ENCODE measurements at regions not wholly inside any gene's neighbourhood (a gene's known extent, or its start where the extent isn't known, plus 50 kb on each side); places are given as distances from the start of the nearest gene placed in this dataset.

GRCh38 chr7:118452128-118452527, 227.6 kb downstream of the ANKRD7 start:
- H3K36me3 Mint-ChIP-seq (ENCODE audit: low read depth), result no peaks in the 10 kb centered on the region

GRCh38 chr7:118467381-118467780, 242.9 kb downstream of the ANKRD7 start:
- Mint-ChIP-seq H3K4me1 (ENCODE audit: low read depth) (no peaks in the 10 kb centered on the region), H3K27me3 (no peaks in the 10 kb centered on the region), H3K4me3 (no peak overlapping the region), H3K27ac (no peak overlapping the region), H3K36me3 (ENCODE audit: low read depth) (no peaks in the 10 kb centered on the region), H3K9me3 (no peaks in the 10 kb centered on the region)
- intact Hi-C loops (cut with micrococcal nuclease), result no loop called here

More at GRCh38 chr7:118452128-118452527, 227.6 kb downstream of the ANKRD7 start:
- H3K4me1 Mint-ChIP-seq (ENCODE audit: low read depth), result no peaks in the 10 kb centered on the region
- no peak overlapping the region for H3K27ac Mint-ChIP-seq
- intact Hi-C loops (cut with micrococcal nuclease), result no loop called here
- H3K4me3 Mint-ChIP-seq, result no peak overlapping the region
- no peaks in the 10 kb centered on the region for H3K27me3 Mint-ChIP-seq
- no peaks in the 10 kb centered on the region for H3K9me3 Mint-ChIP-seq

DNA sequence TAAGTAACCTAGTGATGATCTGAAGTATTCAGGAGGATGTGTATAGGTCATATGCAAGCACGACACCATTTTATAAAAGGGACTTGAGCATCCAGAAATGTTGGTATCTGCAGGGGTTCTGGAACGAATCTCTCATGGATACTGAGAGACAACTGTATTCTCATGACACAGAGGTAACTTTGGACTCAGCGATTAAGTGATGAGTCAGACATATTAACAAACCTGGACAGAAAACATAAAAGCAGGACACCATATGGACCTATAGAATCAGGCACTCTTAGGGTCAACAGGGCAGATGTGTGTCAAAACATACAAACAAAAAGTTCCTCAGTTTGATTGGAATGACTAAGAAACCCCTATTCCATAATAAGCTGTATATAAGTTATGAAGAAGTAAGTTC, 248.1 kb downstream of the ANKRD7 start:
- H3K27ac Mint-ChIP-seq, result no peak overlapping the region
- H3K27me3 Mint-ChIP-seq, result no peaks in the 10 kb centered on the region
- intact Hi-C loops (cut with micrococcal nuclease), result no loop called here
- no peaks in the 10 kb centered on the region for H3K4me1 Mint-ChIP-seq (ENCODE audit: low read depth)
- no peaks in the 10 kb centered on the region for H3K9me3 Mint-ChIP-seq
- no peak overlapping the region for H3K4me3 Mint-ChIP-seq
- no peaks in the 10 kb centered on the region for H3K36me3 Mint-ChIP-seq (ENCODE audit: low read depth)

DNA sequence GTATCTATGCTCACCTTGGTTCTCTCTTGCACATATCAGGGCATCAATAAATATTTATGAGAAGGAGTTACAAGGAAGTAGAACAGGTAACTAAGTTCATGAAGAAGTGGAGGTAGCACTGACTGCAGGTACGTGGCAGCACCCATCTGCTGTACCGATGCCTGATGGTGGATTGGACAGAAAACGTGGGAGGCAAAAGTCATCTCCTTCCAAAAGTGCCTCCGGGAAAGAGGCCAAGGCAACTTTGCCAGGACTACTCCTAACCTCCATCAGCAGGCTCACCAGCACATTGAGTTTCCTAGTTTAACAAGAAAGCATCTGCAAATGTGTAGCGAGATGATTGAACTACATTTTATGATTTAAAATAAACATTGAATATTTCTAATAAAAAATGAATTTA, 248.8 kb downstream of the ANKRD7 start:
- intact Hi-C loops (cut with micrococcal nuclease), result no loop called here
- Mint-ChIP-seq H3K4me3 (no peak overlapping the region), H3K27ac (no peak overlapping the region), H3K4me1 (ENCODE audit: low read depth) (no peaks in the 10 kb centered on the region), H3K27me3 (no peaks in the 10 kb centered on the region), H3K9me3 (no peaks in the 10 kb centered on the region), H3K36me3 (ENCODE audit: low read depth) (no peaks in the 10 kb centered on the region)

DNA sequence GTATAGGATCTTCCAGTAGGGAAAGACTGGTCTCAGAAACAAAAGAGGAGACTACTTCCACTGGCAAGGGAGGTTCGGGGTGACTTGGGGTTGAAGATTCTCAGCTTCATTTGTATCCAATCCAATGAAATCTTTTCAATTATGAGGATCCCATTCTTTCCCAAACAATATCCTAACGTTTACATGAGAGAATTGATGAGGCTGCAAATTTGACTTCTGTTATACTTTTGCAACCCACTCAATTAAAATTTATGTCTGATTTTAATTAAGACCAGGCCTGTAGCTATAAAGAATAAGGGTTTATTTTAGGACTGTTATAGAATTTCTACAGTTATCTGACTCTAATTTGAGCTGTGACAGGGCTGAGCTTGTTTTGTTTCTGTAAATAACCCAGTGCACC, 251.5 kb downstream of the ANKRD7 start:
- intact Hi-C loops (cut with micrococcal nuclease), result no loop called here
- Mint-ChIP-seq H3K27me3 (no peaks in the 10 kb centered on the region), H3K4me1 (ENCODE audit: low read depth) (no peaks in the 10 kb centered on the region), H3K4me3 (no peak overlapping the region), H3K27ac (no peak overlapping the region), H3K9me3 (no peaks in the 10 kb centered on the region), H3K36me3 (ENCODE audit: low read depth) (no peaks in the 10 kb centered on the region)

DNA sequence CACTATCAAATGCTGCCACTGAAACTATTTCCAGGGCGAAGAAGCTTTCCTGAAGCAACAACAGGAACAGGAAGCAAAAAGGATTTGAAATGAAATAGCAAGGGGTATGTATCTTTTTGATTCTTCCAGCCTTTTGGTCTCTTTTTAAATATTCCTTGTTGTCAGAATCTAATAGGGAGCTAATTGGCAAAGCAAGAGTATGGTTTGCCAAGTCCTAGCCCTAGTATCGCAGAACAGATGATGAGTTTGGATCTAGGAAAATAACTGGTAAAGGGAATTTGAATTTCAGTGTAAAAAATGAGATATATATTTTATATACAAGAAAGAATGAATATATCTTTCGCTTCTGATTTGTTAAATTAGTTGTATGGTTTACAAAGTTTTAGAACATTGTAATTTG, 252.5 kb downstream of the ANKRD7 start:
- H3K4me1 Mint-ChIP-seq (ENCODE audit: low read depth), result no peaks in the 10 kb centered on the region
- intact Hi-C loops (cut with micrococcal nuclease), result no loop called here

GRCh38 chr7:118478236-118478635, 253.7 kb downstream of the ANKRD7 start:
- Mint-ChIP-seq H3K4me1 (ENCODE audit: low read depth) (no peaks in the 10 kb centered on the region), H3K27ac (no peak overlapping the region), H3K36me3 (ENCODE audit: low read depth) (no peaks in the 10 kb centered on the region), H3K4me3 (no peak overlapping the region), H3K27me3 (no peaks in the 10 kb centered on the region), H3K9me3 (peaks cover 12% of the 10 kb centered on the region)
- intact Hi-C loops (cut with micrococcal nuclease), result no loop called here

More for the DNA sequence above, 252.5 kb downstream of the ANKRD7 start:
- Mint-ChIP-seq H3K27me3 (no peaks in the 10 kb centered on the region), H3K36me3 (ENCODE audit: low read depth) (no peaks in the 10 kb centered on the region), H3K27ac (no peak overlapping the region), H3K4me3 (no peak overlapping the region), H3K9me3 (peaks cover 3% of the 10 kb centered on the region)

GRCh38 chr7:118478931-118479330, 254.4 kb downstream of the ANKRD7 start:
- intact Hi-C loops (cut with micrococcal nuclease), result no loop called here
- H3K27ac Mint-ChIP-seq, result no peak overlapping the region
- no peaks in the 10 kb centered on the region for H3K4me1 Mint-ChIP-seq (ENCODE audit: low read depth)
- H3K4me3 Mint-ChIP-seq, result no peak overlapping the region
- peaks cover 12% of the 10 kb centered on the region for H3K9me3 Mint-ChIP-seq
- H3K27me3 Mint-ChIP-seq, result no peaks in the 10 kb centered on the region
- H3K36me3 Mint-ChIP-seq (ENCODE audit: low read depth), result no peaks in the 10 kb centered on the region

GRCh38 chr7:118492466-118492865, 268.0 kb downstream of the ANKRD7 start:
- H3K36me3 Mint-ChIP-seq (ENCODE audit: low read depth), result no peaks in the 10 kb centered on the region
- intact Hi-C loops (cut with micrococcal nuclease), result no loop called here
- no peaks in the 10 kb centered on the region for H3K4me1 Mint-ChIP-seq (ENCODE audit: low read depth)
- H3K27me3 Mint-ChIP-seq, result no peaks in the 10 kb centered on the region
- H3K4me3 Mint-ChIP-seq, result no peak overlapping the region
- no peak overlapping the region for H3K27ac Mint-ChIP-seq
- no peaks in the 10 kb centered on the region for H3K9me3 Mint-ChIP-seq

DNA sequence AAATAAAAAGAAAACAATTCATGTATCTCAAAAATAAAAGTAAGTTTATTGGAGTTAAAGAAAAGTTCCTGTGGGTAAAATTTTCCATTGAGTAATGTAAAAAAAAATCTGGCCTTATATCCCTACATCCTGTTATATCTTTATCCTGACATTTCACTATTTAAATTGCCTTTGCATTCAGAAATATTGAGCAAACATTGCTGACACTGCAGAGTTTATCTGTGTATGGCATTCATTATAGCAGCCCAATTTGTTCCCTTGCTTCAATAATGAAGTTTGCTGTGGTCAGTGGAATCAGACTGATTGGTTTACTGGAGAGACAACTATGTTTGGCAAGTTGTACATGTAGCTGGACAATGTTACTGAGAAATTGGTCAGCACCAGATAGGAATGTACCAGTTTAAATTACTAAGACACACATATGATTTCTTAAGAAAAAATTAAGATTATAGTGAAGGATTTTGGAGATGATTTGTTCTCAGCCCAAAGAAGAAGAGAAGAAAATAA, 271.7 kb downstream of the ANKRD7 start:
- H3K36me3 Mint-ChIP-seq (ENCODE audit: low read depth), result no peaks in the 10 kb centered on the region
- H3K4me3 Mint-ChIP-seq, result no peak overlapping the region
- no peak overlapping the region for H3K27ac Mint-ChIP-seq
- intact Hi-C loops (cut with micrococcal nuclease), result no loop called here
- H3K27me3 Mint-ChIP-seq, result no peaks in the 10 kb centered on the region
- no peaks in the 10 kb centered on the region for H3K9me3 Mint-ChIP-seq
- H3K4me1 Mint-ChIP-seq (ENCODE audit: low read depth), result no peaks in the 10 kb centered on the region

DNA sequence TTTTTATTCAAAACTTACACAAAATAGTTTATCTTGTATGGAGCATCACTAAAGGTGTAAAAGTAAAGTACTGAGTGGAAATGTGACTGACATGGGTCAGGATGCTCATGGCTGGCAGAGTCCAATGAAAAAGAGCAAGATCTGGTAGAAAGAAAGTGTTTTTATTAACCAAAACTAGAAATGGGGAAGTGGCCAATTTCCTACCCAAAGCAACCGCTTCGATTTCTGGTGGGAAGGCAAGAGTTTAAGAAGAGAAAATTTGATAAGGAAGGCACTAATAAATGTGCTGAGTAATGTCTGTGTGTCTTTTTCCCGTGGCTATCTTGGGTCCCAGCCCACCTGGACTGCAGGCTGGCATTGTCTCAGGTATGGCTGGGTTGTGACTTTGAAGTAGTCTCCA, 277.7 kb downstream of the ANKRD7 start:
- no peak overlapping the region for H3K27ac Mint-ChIP-seq
- H3K4me1 Mint-ChIP-seq (ENCODE audit: low read depth), result no peaks in the 10 kb centered on the region
- no peaks in the 10 kb centered on the region for H3K36me3 Mint-ChIP-seq (ENCODE audit: low read depth)
- H3K4me3 Mint-ChIP-seq, result no peak overlapping the region
- H3K9me3 Mint-ChIP-seq, result no peaks in the 10 kb centered on the region
- intact Hi-C loops (cut with micrococcal nuclease), result no loop called here
- no peaks in the 10 kb centered on the region for H3K27me3 Mint-ChIP-seq

DNA sequence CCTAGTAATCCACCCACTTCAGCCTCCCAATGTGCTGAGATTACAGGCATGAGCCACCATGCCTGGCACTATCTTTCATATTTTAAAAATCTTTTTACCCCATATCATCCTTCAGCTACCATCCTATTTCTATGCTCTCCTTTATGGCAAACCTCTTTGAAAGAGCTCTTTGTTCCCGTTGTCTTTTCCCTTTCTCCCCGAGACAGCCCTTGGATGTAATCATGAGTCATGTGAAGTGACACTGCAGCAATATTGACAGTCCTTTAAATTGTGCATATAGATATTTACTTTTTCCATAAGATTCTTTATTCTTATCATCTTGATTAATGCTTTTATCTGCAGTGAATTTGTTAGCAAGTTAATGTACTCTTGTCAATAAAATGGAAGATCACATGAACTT, 286.6 kb downstream of the ANKRD7 start:
- Mint-ChIP-seq H3K27me3 (no peaks in the 10 kb centered on the region), H3K36me3 (ENCODE audit: low read depth) (no peaks in the 10 kb centered on the region), H3K9me3 (no peaks in the 10 kb centered on the region), H3K4me3 (no peak overlapping the region), H3K27ac (no peak overlapping the region), H3K4me1 (ENCODE audit: low read depth) (no peaks in the 10 kb centered on the region)
- intact Hi-C loops (cut with micrococcal nuclease), result no loop called here

DNA sequence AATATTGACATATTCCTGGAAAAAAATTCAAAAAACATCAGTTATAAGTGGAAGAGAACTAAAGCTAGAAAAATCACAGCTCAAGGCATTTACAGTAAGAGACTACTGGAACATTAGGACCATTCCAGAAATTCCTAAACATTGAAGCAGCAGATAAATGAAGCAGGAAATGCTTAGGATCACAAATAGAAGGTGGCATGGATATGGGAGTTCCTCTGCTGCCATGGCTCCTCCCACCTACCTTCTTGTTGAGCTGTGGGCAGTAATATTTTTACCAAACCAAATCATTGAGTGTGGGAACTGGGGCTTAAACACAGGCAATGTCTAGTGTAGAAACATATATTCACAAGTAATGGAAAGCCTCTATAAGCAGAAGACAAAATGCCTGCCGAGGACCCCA, 292.8 kb downstream of the ANKRD7 start:
- Mint-ChIP-seq H3K4me1 (ENCODE audit: low read depth) (no peaks in the 10 kb centered on the region), H3K27ac (no peak overlapping the region), H3K36me3 (ENCODE audit: low read depth) (no peaks in the 10 kb centered on the region), H3K9me3 (no peaks in the 10 kb centered on the region), H3K27me3 (no peaks in the 10 kb centered on the region), H3K4me3 (no peak overlapping the region)
- intact Hi-C loops (cut with micrococcal nuclease), result no loop called here

DNA sequence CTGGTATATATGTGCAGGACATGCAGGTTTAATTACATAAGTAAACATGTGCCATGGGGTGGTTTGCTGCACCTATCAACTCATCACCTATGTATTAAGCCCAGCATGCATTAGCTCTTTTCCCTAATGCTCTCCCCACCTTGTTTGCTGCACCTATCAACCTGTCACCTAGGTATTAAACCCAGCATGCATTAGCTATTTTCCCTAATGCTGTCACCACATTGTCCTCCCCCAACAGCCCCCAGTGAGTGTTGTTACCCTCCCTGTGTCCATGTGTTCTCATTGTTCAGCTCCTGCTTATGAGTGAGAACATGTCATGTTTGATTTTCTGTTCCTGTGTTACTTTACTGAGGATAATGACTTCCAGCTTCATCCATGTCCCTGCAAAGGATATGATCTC, 300.5 kb downstream of the ANKRD7 start:
- intact Hi-C loops (cut with micrococcal nuclease), result no loop called here
- Mint-ChIP-seq H3K27ac (no peak overlapping the region), H3K27me3 (no peaks in the 10 kb centered on the region), H3K4me3 (no peak overlapping the region), H3K9me3 (no peaks in the 10 kb centered on the region), H3K4me1 (ENCODE audit: low read depth) (no peaks in the 10 kb centered on the region), H3K36me3 (ENCODE audit: low read depth) (no peaks in the 10 kb centered on the region)

GRCh38 chr7:118531566-118531965, 307.1 kb downstream of the ANKRD7 start:
- H3K9me3 Mint-ChIP-seq, result no peaks in the 10 kb centered on the region
- H3K4me1 Mint-ChIP-seq (ENCODE audit: low read depth), result no peaks in the 10 kb centered on the region
- H3K27me3 Mint-ChIP-seq, result no peaks in the 10 kb centered on the region
- intact Hi-C loops (cut with micrococcal nuclease), result no loop called here
- H3K27ac Mint-ChIP-seq, result no peak overlapping the region
- no peak overlapping the region for H3K4me3 Mint-ChIP-seq
- H3K36me3 Mint-ChIP-seq (ENCODE audit: low read depth), result no peaks in the 10 kb centered on the region

Measured in dendritic cell treated with granulocyte-macrophage colony-stimulating factor and Interleukin-4, amounts not matched to agents 40 ng/mL and 50 ng/mL, for 4 days (primary cell).